GM12873 (cell line): ENCODE measurements at regions not wholly inside any gene's neighbourhood (a gene's known extent, or its start where the extent isn't known, plus 50 kb on each side); places are given as distances from the start of the nearest gene placed in this dataset.
A peak's percentile ranks its signal among the peaks of the same experiment; 100 is the strongest.

Experiments used
- CTCF ChIP-seq: IDR thresholded peaks from 2 replicates; pipeline ENCODE4 v1.5.1; 2012; ENCODE audit warnings: low read depth, mild to moderate bottlenecking, moderate library complexity, low read length, control low read depth; ENCODE audit not compliant: insufficient read depth; ENCODE audit errors: missing control alignments

GRCh38 chr15:31901501-31901900 is 128.8 kb upstream of the CHRNA7 start:
- TF ChIP-seq CTCF: no peak

- TF ChIP-seq CTCF: no peak
These were observed 125.3 kb upstream of the CHRNA7 start for GRCh38 chr15:31905054-31905453.

- no peak for TF ChIP-seq CTCF
These were observed 104.8 kb upstream of the CHRNA7 start for GRCh38 chr15:31925541-31925940.

GRCh38 chr15:31930967-31931366 is 99.3 kb upstream of the CHRNA7 start:
- TF ChIP-seq CTCF: no peak

- no peak for TF ChIP-seq CTCF
These were observed 97.7 kb upstream of the CHRNA7 start for GRCh38 chr15:31932576-31932975.

- TF ChIP-seq CTCF: no peak
These were observed 95.5 kb upstream of the CHRNA7 start for GRCh38 chr15:31934821-31935220.

- TF ChIP-seq CTCF: peak; percentile 18
These were observed 76.8 kb upstream of the CHRNA7 start for GRCh38 chr15:31953478-31953877.

GRCh38 chr15:31954374-31955172 is 75.7 kb upstream of the CHRNA7 start:
- TF ChIP-seq CTCF: no peak
